Naive B cell (primary cell): ENCODE measurements at regions not wholly inside any gene's neighbourhood (a gene's known extent, or its start where the extent isn't known, plus 50 kb on each side); places are given as distances from the start of the nearest gene placed in this dataset.
"Not testable (repeated sequence)": the region's sequence is repeated elsewhere in the genome, so short reads cannot be mapped to it uniquely, and the experiment has no call there.

Source experiments
- ATAC-seq, 2 donors: fragments of 150-1000 bp; cut with Tn5 transposase; 2 replicates each; pipeline ENCODE4 v1.10.0; 2021; ENCODE audit warnings: low read depth in 2 of 2, mild to moderate bottlenecking in 2 of 2, moderate library complexity in 2 of 2
- DNase-seq: peaks from one replicate; pipeline ENCODE4 v3.0.0; 2022
- H3K27ac Mint-ChIP-seq, 6 donors: one replicate each; pipeline ENCODE4 v1.8.0; 2020 to 2022; ENCODE audit warnings: mild to moderate bottlenecking in 6 of 6, mixed read lengths in 6 of 6, moderate library complexity in 5 of 6, inconsistent platforms in 2 of 6
- H3K27me3 Mint-ChIP-seq, 3 donors: one replicate each; pipeline ENCODE4 v1.8.0; 2021 to 2022; ENCODE audit warnings: mixed read lengths in 3 of 3, mild to moderate bottlenecking in 1 of 3
- H3K36me3 Mint-ChIP-seq, 2 donors: one replicate each; pipeline ENCODE4 v1.8.0; 2020 to 2022; ENCODE audit warnings: mixed read lengths in 2 of 2, inconsistent platforms in 1 of 2, mild to moderate bottlenecking in 1 of 2
- H3K4me1 Mint-ChIP-seq, 3 donors: one replicate each; pipeline ENCODE4 v1.8.0; 2020 to 2022; ENCODE audit warnings: mixed read lengths in 3 of 3, inconsistent platforms in 1 of 3, mild to moderate bottlenecking in 1 of 3, moderate library complexity in 1 of 3
- H3K4me3 Mint-ChIP-seq, 8 donors: one replicate each; pipeline ENCODE4 v1.8.0; 2020 to 2022; ENCODE audit warnings: mild to moderate bottlenecking in 8 of 8, mixed read lengths in 8 of 8, moderate library complexity in 8 of 8, inconsistent platforms in 2 of 8
- H3K9me3 Mint-ChIP-seq, 7 donors: one replicate each; pipeline ENCODE4 v1.8.0; 2020 to 2022; ENCODE audit warnings: mixed read lengths in 7 of 7, mild to moderate bottlenecking in 5 of 7, inconsistent platforms in 2 of 7, moderate library complexity in 1 of 7

DNA sequence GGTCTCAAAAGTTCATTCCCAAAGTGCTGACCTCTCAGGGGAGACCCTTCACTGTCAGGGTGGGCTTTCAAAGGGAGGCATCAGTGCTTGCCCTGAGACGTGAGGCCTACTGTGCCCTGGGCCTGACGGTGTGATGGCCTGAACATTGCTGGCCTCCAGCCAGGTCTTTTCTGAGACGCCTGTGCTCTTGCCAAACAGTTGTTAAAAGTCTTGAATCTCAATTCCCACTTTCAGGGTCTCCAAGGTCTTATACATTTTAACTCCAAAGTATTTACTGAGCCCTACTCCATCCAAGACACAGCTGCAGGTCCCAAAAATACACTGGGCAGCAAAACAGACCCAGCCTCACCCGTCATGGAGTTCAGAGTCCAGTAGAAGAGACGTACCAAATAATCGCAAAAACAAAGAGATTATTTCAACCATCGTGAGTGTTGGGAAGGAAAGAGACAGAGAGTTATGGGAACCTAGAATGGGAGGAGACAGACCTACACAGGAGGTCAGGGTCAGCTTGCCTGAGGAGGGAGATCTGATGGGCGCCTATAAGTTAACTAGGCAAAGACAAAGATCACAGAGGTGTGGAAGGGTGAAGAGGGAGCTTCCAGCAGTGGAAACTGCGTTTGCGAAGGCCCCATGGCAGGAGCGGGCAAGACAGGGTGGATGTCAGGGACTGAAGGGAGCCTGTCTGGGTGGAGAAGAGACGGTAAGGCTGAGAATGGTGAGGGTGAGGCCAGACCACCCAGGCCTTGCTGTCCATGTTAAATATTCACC, 446.3 kb downstream of the PREX1 start:
- H3K27me3 Mint-ChIP-seq = peaks cover under 1 to 66% (median 61%) of the 10 kb centered on the region in 3 donors
- H3K36me3 Mint-ChIP-seq = no peaks in the 10 kb centered on the region
- H3K27ac Mint-ChIP-seq = peak overlapping the region in 1 of 6 donors; percentile 47
- H3K9me3 Mint-ChIP-seq = no peaks in the 10 kb centered on the region
- H3K4me3 Mint-ChIP-seq = no peak overlapping the region
- H3K4me1 Mint-ChIP-seq = peaks cover 0 to 7% (median 0%) of the 10 kb centered on the region in 3 donors
- ATAC-seq (no peak), DNase-seq (no peak)

DNA sequence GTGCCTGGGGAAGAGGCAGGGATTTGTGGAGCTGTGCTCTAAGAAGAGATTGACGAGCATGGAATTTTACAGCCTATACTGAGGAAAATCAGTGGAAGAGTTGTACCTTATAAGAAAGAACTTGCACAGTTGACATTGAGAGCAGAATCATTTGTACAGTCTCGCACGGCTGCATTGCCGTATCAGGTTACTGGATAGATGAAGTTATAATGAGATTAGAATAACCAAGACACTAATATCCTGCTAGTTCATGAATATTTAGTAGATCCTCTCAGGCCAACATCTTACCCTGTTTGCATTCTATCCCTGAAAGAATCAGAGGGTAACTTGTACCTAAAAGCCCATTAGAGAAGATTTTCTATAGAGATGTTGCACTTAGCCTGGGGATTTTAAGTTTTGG, 447.1 kb downstream of the PREX1 start:
- H3K36me3 Mint-ChIP-seq = no peaks in the 10 kb centered on the region
- peak overlapping the region in 1 of 6 donors; percentile 19 for H3K27ac Mint-ChIP-seq
- DNase-seq = no peak
- H3K9me3 Mint-ChIP-seq = no peaks in the 10 kb centered on the region
- peaks cover 0 to 7% (median 0%) of the 10 kb centered on the region in 3 donors for H3K4me1 Mint-ChIP-seq
- no peak overlapping the region for H3K4me3 Mint-ChIP-seq
- H3K27me3 Mint-ChIP-seq = peaks cover 0 to 66% (median 66%) of the 10 kb centered on the region in 3 donors
- no peak for ATAC-seq

DNA sequence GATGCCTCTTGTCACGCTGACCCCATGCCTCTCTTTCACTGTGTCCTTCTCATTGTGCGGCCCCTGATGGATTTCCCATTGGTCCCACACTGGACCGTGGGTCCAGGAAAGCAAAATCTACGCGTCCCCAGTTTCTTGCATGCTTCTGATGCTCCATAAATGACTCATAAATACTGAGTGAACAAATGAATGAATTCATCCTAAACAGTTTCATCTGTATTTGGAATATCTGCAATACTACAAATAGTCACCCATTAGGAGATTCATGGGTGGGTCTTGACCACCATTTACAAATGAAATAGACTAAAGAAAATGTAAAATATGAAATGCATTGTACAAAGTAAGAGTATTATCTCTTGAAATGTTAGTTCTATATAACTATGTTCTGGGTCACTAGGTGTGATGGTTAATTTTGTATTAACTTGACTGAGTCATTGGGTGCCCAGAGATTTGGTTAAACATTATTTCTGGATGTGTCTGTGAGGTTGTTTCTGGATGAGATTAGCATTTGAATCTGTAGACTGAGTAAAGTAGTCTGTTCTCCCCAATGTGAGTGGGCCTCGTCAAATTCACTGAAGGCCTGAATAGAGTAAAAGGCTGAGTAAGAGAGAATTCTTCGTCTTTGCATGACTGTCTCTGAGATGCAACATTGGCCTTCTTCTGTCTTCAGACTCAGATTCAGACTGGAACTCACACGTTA, 448.7 kb downstream of the PREX1 start:
- Mint-ChIP-seq H3K36me3 (no peaks in the 10 kb centered on the region), H3K27me3 (peaks cover 0 to 75% (median 75%) of the 10 kb centered on the region in 3 donors), H3K4me1 (peaks cover 6 to 10% (median 9%) of the 10 kb centered on the region in 3 donors), H3K27ac (no peak overlapping the region), H3K4me3 (no peak overlapping the region), H3K9me3 (no peaks in the 10 kb centered on the region)
- no peak for DNase-seq
- ATAC-seq = no peak

DNA sequence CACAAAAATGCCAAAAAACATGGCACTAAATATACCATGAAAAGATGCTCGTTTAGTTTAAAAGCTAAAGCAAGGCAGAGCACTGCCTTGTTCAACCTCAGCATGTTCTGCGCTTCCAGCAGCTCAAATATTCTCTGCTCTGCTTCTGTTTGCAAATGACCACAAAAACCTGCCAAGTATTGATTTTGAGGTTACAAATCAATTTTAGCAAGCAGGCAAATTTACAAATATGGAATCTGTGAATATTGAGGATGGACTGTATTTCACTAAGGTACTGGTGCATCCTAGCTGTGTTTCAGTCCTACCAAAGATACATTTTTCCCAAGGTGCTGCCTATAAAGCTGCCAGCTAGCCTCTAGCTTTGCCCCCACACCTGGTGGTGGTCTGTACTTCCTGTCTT, 449.9 kb downstream of the PREX1 start:
- Mint-ChIP-seq H3K9me3 (no peaks in the 10 kb centered on the region), H3K27me3 (peaks cover 3 to 81% (median 75%) of the 10 kb centered on the region in 3 donors), H3K36me3 (no peaks in the 10 kb centered on the region), H3K4me3 (no peak overlapping the region), H3K27ac (no peak overlapping the region), H3K4me1 (peaks cover 7 to 11% (median 10%) of the 10 kb centered on the region in 3 donors)
- ATAC-seq = no peak
- no peak for DNase-seq

DNA sequence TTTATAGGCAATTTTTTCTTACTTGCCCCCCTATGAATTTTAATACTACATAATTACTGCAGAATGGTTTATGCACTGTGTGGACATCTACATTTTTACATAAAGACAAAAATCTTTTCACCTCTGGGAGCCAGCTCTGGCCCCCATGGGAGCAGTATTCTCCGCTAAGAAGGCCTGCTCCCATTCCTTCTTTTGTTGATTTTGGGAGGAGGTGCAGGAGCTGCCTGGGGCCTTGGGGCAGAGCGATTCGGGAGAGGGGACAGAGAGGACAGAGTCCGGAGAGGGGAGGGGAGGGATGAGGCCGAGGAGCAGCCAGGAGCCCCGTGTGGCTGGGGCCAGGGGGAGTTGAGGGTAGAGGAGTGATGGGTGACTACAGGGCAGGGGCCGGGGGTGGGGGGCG, 452.0 kb downstream of the PREX1 start:
- no peak overlapping the region for H3K4me3 Mint-ChIP-seq
- no peaks in the 10 kb centered on the region for H3K9me3 Mint-ChIP-seq
- no peak overlapping the region for H3K27ac Mint-ChIP-seq
- peaks cover 3 to 11% (median 7%) of the 10 kb centered on the region in 3 donors for H3K4me1 Mint-ChIP-seq
- DNase-seq (no peak), ATAC-seq (no peak)
- peaks cover 0 to 5% of the 10 kb centered on the region in 2 donors for H3K36me3 Mint-ChIP-seq
- H3K27me3 Mint-ChIP-seq = peaks cover 3 to 63% (median 56%) of the 10 kb centered on the region in 3 donors

DNA sequence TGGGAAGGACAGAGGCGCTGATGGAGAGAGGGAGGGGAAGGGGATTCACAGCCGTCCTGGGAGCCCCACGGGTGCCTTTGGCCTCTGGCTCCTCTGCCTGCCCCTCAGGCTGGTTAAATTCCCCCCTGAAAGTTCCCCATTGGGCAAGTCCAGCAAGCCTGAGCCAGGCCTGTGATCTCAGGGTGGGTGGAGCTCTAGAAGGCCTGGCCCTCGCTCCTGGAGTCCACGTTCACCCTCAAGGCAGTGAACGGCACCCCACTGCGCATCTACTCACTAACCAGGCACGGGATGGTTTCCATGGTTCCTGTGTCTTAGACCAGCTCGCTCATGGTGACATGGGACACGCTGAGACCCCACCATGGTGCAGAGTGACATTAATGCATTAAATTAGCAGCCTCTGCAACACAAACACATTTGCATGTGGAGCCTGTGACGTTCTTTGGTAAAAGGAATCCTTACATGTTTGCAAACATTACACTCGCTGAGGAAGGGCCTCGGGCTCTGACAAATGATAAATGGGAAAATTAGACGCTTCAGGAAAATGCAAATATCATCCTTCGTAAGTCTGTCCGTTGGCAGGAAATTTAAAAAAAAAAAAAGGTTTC, 452.7 kb downstream of the PREX1 start:
- Mint-ChIP-seq H3K27ac (no peak overlapping the region), H3K4me3 (no peak overlapping the region), H3K4me1 (peaks cover 3 to 11% (median 7%) of the 10 kb centered on the region in 3 donors), H3K36me3 (peaks cover 0 to 7% of the 10 kb centered on the region in 2 donors), H3K27me3 (peaks cover 3 to 59% (median 52%) of the 10 kb centered on the region in 3 donors), H3K9me3 (no peaks in the 10 kb centered on the region)
- DNase-seq (no peak), ATAC-seq (no peak)

DNA sequence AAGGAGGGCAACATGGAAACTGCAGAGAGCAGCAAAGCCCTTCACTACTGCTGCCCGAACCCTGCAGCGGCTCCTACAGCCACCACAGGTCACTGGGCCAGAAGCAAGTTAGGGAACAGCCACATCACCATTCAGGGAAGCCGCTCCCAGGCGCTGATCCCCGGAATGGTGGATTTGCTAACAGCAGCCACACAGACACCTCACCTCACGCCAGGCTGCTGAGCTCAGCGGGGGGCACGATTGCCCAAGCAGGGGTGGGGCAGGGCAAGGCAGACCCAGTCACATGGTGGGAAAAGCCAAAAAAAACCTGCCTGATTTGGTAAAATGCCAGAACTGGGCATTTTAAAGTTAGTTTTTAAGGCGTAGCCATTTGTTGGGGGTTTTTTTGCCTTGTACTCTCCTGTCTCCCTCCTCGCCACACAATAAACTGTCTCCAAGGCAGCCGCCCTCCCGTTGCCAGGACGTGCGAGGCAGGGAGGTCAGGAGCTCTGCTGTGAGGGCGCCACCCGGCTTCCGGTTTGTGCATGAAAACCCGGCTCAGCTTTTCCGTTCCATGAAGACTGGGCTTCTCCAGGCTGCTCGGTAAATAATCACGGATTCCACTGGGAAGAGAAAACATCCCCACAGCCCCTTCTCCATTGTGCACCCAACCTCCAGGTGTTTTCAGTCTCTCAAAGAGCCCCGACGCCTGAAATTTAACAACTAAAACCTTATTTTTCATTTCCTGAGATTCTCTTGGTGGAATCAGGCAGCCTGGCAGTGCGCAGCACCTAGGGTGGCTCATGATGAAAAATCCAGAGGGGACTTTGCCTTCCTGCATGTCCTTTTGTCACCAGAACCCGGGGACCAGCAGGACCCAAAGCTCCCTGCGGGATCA, 453.5 kb downstream of the PREX1 start:
- peaks cover 3 to 11% (median 8%) of the 10 kb centered on the region in 3 donors for H3K4me1 Mint-ChIP-seq
- H3K9me3 Mint-ChIP-seq, DNase-seq, H3K36me3 Mint-ChIP-seq: not testable (repeated sequence)
- ATAC-seq = peak in 1 of 2 donors; percentile 32
- H3K4me3 Mint-ChIP-seq = peak overlapping the region in 3 of 8 donors; percentile 9 to 51 (median 29)
- H3K27me3 Mint-ChIP-seq = peaks cover 3 to 54% (median 52%) of the 10 kb centered on the region in 3 donors
- H3K27ac Mint-ChIP-seq = peak overlapping the region in 2 of 6 donors; percentile 10 to 59

DNA sequence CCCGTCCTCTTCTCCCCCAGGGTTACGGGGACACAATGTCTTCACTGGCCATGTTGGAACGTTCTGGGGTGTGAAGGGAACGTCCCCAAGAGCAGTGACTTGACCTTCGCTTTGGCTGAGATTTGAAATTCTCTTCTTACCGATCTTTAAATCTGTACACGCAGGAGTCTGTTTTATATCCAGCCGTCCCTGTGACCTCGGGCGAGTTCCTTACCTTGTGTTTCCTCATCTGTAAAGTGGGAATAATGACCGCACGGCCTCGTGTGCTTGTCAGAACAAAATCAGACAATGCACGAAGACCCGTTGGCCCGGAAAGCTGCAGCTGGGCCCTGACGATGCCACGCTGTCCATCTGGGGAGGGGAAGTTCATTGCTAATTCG, 454.3 kb downstream of the PREX1 start:
- peaks cover 3 to 48% (median 45%) of the 10 kb centered on the region in 3 donors for H3K27me3 Mint-ChIP-seq
- DNase-seq = no peak
- H3K4me1 Mint-ChIP-seq = peaks cover 3 to 16% (median 12%) of the 10 kb centered on the region in 3 donors
- peaks cover 0 to 7% of the 10 kb centered on the region in 2 donors for H3K36me3 Mint-ChIP-seq
- ATAC-seq = no peak
- H3K4me3 Mint-ChIP-seq = no peak overlapping the region
- H3K27ac Mint-ChIP-seq = no peak overlapping the region
- H3K9me3 Mint-ChIP-seq = no peaks in the 10 kb centered on the region

DNA sequence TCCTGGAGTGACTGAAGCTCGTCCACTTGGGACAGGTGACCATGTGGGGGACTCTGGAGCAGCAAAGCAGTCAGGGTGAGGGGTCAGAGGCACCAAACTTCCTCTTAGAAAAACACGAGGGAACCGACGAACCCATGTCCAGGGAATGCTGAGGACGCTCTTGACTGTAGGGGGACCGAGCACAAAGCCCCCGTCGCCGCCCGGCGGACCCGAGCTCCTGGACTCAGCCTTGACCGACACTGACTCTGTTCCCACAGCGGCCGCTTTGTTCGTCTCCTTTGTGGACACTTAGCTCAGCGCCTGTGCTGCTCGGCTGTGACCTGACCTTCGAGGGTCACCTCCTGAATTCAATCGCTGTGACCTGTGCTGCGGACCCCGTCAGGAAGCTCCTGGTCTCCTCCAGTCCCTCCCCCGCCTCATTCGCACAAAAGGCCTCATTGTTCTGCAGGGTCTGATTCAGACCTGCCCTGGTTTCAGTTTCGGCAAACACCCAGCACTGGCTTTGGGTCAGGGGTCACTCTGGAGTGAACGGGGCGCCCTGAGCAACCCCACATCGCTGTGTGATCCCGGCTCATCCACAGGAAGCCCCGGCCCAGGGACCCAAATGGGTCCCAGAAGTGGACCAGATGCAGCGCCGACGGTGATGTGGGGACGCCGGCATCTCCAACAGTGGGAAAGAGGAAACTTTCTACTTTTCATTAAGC, 454.8 kb downstream of the PREX1 start:
- ATAC-seq, H3K36me3 Mint-ChIP-seq, DNase-seq, H3K4me3 Mint-ChIP-seq, H3K9me3 Mint-ChIP-seq, H3K27ac Mint-ChIP-seq: not testable (repeated sequence)
- Mint-ChIP-seq H3K4me1 (peaks cover 3 to 21% (median 16%) of the 10 kb centered on the region in 3 donors), H3K27me3 (peaks cover 3 to 42% (median 39%) of the 10 kb centered on the region in 3 donors)

DNA sequence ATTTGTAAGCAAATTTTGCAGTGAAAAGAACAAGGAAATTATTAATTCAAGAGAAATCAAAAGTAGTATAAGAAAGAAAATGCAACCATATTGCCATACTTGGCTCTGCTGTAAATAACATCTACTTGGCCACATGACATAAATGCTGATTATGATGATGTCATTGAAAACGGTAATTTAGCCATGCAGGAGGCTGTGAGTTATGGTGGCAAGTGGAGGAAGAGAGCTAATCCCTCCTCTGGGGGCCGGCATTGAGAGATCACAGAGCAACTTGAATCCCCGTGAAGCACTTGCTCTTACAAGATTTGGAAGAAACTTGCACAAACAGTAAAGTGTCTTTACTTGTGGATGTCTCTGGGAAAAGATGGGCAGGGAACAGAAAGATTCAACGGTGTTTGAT, 456.6 kb downstream of the PREX1 start:
- Mint-ChIP-seq H3K36me3 (peaks cover 0 to 14% of the 10 kb centered on the region in 2 donors), H3K27ac (peak overlapping the region in 2 of 6 donors; percentile 40 to 53), H3K27me3 (peaks cover 3 to 29% (median 22%) of the 10 kb centered on the region in 3 donors), H3K4me1 (peaks cover 10 to 30% (median 29%) of the 10 kb centered on the region in 3 donors), H3K4me3 (no peak overlapping the region), H3K9me3 (peaks cover 0 to 4% (median 0%) of the 10 kb centered on the region in 7 donors)
- no peak for ATAC-seq
- no peak for DNase-seq

DNA sequence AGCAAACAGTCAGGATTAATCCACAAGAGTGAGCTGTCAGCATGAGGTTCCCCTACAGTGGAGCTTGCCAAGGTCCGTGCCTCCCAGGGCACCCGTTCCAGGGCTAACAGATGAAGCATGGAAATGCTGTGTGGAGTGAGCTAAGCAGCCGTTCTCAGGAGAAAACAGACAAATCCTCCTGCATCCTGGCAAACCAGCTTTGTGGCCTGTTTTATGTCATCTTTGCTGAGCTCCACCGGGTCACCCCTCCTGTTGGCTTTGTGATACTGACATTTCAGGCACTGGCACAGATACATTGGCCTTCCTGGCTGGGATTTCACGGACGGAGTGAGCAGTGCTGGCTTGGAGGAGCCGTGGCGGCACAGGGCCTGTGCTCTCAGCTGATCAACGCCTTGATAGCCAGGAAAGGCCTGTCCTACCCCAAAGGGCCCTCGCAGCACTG, 459.2 kb downstream of the PREX1 start:
- H3K9me3 Mint-ChIP-seq, H3K27me3 Mint-ChIP-seq, DNase-seq, ATAC-seq: not testable (repeated sequence)
- Mint-ChIP-seq H3K4me3 (peak overlapping the region in 1 of 8 donors; percentile 67), H3K4me1 (peaks cover 27 to 44% (median 41%) of the 10 kb centered on the region in 3 donors), H3K27ac (peak overlapping the region in 1 of 6 donors; percentile 52), H3K36me3 (peaks cover 14 to 37% of the 10 kb centered on the region in 2 donors)
